Lung microvascular endothelial cell (primary cell): ENCODE measurements at regions not wholly inside any gene's neighbourhood (a gene's known extent, or its start where the extent isn't known, plus 50 kb on each side); places are given as distances from the start of the nearest gene placed in this dataset.
A peak's percentile ranks its signal among the peaks of the same experiment; 100 is the strongest.

Source experiments
- DNase-seq, 2 donors: peaks; one replicate each; pipeline versions ENCODE4 v3.0.0 to v3.0.0-alpha.2; 2010; ENCODE audit warnings: low read depth in 2 of 2

- DNase-seq = no peak
These were observed 83.8 kb downstream of the AXIN2 start for GRCh38 chr17:65477600-65477999.

- no peak for DNase-seq
These were observed 86.8 kb downstream of the AXIN2 start for GRCh38 chr17:65474660-65475059.

DNA sequence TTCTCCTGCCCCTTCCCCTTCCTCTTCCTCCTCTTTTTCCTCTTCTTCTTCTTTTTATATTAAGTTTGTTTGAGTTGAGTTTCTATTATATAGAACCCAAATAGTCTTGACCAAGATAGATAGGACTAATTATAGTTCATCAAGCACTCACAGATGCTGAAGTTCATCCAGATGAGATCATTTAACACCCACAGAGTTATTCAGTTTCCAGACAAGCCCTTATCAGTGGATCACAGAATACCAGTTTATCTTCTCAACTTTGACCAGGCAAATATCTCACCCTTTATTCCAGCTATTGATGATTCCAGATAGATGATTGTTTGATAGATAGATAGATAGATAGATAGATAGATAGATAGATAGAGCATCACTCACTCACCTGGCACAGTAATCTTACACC lies 87.5 kb downstream of the AXIN2 start:
- no peak for DNase-seq

DNA sequence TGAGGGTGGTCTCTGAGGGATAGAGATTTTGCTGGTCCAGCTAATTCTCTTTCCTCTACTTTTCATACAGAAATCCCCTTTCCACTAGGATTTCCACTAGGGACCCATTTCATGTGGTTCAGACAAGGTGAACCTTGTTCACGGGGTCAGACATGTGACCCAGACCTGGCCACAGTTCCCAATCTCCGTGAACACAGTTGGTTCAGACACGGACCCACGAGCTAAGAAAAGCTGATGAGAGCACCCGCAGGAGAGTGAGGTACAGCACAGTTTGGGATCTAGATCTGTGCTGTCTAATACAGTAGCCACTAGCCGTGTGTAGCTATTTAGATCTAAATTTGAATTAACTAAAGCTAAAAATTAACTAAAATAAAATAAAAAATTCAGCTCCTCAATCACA lies 88.1 kb downstream of the AXIN2 start:
- no peak for DNase-seq

- DNase-seq = no peak
These were observed 88.7 kb downstream of the AXIN2 start for GRCh38 chr17:65472666-65473309.

- DNase-seq = no peak
These were observed 90.7 kb downstream of the AXIN2 start for GRCh38 chr17:65470783-65471182.

GRCh38 chr17:65468321-65468720 lies 93.1 kb downstream of the AXIN2 start:
- DNase-seq = no peak

- DNase-seq = no peak
These were observed 94.3 kb downstream of the AXIN2 start for GRCh38 chr17:65467156-65467555.

DNA sequence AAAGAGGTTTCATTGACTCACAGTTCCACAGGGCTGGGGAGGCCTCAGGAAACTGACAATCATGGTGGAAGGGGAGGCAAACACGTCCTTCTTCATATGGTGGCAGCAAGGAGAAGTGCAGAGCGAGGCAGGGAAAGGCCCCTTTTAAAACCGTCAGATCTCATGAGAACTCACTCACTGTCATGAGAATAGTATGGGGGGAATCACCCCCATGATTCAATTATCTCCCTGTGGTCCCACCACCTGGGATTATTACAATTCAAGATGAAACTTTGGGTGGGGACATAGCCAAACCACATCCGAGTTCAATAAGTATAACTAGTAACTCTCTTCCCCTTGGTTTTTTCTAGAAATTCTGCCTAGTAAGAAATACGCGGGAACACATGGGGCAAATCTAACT lies 94.9 kb downstream of the AXIN2 start:
- DNase-seq = no peak

GRCh38 chr17:65463242-65463641 lies 98.2 kb downstream of the AXIN2 start:
- peak in 1 of 2 donors; percentile 63 for DNase-seq

- DNase-seq = no peak
These were observed 101.6 kb downstream of the AXIN2 start for GRCh38 chr17:65459677-65460347.

- DNase-seq = no peak
These were observed 103.7 kb downstream of the AXIN2 start for GRCh38 chr17:65457635-65458257.

GRCh38 chr17:65457183-65457582 lies 104.3 kb downstream of the AXIN2 start:
- DNase-seq = no peak

GRCh38 chr17:65456368-65457151 lies 104.9 kb downstream of the AXIN2 start:
- DNase-seq = no peak

DNA sequence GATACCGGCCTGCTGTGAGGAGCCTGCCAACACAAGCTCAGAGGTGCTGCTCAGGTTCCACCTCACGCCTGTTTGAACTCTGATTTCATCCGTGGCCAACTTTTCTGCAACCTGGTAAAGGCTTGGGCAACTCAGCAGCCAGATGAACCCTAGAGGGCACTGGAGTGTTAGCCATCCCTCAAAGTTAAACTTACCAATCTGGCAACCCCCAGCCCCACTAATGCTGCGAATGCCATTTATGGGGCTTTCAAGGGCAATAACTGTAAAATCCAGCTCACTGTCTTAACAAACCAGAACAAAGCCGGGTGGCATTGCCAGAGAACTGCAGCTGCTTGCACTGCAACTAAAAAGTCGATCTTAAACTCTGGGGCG lies 105.5 kb downstream of the AXIN2 start:
- DNase-seq = peak; percentile 4 to 17

- no peak for DNase-seq
These were observed 106.1 kb downstream of the AXIN2 start for GRCh38 chr17:65455154-65455971.

DNA sequence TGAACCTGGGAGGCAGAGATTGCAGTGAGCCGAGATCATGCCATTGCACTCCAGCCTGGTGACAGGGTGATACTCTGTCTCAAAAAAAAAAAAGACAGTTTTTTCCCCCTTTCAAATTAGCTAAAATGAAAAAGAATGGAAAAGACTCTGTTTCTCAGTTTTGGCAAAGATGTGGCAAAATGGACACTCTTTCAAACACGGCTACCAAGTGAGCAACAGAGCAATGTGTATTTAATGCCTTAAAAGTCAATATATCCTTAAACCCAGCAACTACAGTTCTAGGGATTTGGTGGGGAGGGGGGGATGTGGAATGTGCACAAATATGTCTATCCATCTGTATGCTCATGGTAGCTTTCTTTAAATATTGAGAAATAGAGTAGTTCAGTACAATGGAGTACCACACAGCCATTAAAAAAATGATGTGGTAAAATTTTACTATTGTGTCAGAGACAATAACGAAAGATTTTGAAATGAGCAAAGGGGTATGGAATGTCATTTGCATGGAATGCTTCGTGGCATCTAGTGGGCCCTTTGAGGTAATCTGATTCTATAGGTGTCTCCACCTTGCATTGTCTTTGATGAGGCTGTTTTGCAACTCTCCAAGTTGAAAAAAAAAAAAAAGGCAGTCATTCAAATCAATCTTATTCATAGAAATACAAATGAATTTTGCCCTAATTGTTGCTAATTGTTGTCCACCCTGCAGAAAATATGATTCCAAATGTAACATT lies 108.1 kb downstream of the AXIN2 start:
- no peak for DNase-seq

DNA sequence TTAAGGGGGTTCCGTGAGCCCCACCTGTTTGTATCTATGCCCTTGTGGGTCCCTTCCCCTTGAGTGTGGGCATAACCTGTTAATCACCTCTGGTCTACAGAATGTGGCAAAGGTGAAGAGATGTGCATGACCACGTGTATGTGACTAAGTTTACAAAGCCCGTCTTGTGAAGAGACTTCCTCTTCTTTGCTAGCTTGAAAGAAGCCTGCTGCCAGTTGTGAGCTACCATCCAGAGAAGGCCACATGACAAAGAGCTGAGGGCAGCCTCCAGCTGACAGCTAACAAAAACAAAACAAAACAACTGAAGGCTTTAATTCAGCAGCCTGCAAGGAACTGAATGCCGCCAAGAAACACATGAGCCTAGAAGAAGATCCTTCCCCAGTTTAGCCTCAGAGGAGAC lies 112.0 kb downstream of the AXIN2 start:
- no peak for DNase-seq

DNA sequence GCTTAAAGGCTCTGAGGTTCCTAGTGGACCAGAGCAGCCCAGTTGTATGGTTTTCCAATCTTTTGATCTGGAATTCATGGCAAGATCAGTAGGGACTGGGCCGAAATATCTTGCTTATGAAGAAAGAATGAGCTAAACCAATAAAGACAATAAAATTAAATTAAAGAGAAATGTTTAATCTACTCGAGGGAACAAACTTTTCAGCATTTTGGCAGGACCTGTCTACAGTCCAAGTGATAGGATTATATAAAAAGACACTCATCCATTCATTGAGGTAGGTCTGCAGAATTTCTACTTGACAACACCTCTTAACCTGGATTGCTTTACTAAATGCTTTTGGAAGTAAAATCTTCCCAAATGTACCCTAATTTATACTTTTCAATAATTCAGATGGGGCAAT lies 113.6 kb downstream of the AXIN2 start:
- DNase-seq = no peak

- peak in 1 of 2 donors; percentile 3 for DNase-seq
These were observed 114.5 kb downstream of the AXIN2 start for GRCh38 chr17:65446838-65447526.
